UCSD-AML1 (cell line): ENCODE measurements at regions not wholly inside any gene's neighbourhood (a gene's known extent, or its start where the extent isn't known, plus 50 kb on each side); places are given as distances from the start of the nearest gene placed in this dataset.

Experiments used
- DNase-seq: peaks from one replicate; lab custom pipeline; 2025; ENCODE audit not compliant: unreplicated experiment; lab: John Stamatoyannopoulos, UW

DNA sequence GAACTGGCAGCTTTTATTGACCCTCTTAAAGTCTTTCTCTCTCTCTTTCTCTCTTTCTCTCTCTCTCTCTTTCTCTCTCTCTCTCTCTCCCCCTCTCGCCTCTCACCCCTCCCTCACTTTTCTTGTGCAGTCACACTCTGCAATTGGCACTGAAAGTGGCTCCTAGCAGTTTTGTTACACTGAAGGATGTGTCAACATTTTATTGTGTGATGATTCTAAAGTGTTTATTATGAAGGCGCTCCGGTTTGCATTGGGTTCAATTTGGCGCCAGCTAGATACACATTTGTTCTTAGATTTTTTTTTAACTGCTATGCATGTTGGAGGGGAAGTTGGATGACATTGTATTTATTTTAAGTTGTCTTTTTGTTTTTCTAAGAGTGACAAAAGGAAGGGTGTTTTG, 64.0 kb upstream of the CHRM3 start:
- DNase-seq: no peak

DNA sequence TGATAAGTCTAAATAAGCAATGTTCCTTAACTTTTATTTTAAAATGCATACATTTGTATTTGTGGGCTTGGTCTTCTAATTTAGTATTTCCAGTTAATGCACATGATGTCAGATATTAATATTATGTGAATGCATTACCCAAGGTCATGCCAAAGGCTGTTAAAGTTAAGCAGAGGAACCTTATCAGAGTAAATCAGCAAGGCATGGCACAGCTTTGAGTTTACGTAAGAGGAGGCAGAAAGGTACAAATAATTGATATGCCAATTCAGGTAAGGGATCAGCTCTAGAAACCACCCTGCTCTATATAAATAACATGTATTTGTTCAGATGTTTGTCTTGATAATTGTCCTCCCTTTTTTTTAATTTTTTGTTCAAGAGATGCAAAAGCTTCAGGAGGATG, 64.5 kb upstream of the CHRM3 start:
- no peak for DNase-seq

DNA sequence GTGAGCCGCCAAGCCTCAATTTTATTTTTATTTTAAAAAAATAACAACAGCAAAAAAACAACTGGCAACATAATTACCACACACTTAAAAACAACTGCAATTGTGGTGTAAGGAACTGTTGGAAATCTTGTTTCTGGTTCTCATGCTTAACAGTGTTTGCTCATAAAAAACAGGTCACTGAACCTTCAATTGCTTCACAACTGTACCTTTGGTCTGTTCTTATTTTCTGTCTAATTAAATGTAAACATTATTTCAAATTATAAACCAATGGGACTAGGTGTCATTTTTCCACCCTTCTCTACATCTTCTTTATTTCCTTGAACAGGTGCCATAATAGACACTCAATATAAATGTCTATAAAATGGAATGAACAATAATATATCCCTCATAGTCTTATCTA, 68.4 kb upstream of the CHRM3 start:
- DNase-seq: no peak

DNA sequence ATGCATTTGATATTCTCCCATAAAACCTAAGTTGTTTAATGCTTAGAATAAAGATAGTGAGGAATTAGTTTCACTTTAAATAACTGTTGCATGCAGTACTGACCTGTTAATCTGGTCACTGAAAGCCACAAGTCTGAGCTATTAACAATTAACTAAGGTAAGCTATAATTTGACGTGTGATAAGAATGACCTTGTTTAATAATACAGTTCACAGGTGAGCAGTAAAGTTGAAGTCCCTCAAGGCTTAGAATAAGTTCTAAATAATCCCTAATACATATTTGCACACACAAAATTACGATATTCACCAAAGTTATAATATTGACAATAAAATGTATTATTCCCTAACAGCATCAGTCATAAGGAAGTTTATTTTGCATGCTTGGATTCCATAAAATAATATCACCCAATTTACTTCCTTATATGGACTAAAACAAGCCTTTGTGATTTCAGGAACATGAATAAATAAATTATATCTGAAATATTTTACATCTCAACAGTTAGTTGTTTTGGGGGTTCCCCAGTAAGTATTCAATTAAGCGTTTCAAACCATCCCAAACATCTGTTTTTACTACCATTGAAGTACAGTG, 70.6 kb upstream of the CHRM3 start:
- no peak for DNase-seq

DNA sequence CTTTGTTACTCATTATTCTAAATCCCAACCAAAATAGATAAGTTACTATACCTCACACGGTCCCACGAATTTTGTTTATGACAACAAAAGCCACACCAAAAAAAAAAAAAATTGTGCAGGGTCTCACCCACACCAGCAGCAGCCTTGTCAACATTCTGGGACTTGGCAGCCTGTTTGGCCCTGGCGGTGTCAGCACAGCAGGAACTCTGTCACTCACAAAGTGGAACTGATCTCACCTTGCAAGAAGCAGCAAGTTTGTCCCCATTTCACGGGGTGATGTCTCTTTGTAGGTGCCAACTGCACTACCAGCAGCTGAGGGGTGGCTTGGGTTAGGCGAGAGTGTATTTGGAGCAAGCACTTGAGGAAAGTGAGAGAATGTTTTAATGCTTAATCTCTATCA, 75.0 kb upstream of the CHRM3 start:
- no peak for DNase-seq

DNA sequence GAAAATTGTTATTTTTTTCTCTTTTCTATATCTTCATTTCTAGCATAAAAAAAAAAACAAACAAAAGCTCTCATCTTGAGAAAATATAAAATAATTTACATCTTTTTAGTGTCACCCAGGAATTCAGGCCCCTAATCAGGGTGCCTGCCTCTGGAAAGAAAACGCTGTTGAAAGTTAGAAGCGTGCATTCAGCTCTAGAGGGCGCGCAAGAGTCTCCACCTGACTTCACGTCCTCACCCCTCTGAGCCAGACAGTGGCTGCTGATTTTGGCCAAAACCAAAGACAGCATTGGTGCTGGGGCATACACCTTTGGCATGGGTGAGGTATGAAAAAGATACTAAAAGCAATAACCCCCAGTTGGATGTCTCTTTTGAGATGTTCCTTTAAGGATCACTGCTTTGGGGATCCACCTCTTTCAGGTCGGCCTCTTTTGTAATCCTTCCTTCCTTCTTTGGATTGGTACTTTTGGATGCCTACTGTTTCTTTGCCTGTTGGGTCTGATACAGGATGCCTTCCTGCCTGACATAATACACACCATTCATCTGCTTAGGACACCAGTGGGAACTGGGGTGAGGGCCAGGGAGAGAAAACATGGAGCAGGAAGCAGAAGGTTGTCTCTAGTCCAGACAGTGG, 77.6 kb upstream of the CHRM3 start:
- peak; percentile 14 for DNase-seq

DNA sequence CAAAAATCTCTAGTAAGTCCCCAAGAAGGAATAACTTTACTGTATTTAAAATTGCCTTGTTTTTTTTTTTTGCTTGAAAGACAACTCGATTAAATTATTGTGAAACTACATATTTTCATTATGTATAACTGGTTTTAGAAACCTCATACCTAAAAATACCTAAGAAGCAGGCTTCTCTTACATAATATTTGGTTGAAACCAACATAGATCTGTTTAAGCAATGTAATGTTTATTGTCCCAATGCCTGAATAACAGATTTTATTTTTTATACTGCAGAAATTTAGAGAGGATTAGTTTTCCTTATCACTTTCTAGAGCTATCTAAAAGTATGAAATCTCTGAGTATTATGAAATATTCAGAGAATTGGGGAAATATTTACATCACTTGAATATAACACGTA, 78.5 kb upstream of the CHRM3 start:
- no peak for DNase-seq

DNA sequence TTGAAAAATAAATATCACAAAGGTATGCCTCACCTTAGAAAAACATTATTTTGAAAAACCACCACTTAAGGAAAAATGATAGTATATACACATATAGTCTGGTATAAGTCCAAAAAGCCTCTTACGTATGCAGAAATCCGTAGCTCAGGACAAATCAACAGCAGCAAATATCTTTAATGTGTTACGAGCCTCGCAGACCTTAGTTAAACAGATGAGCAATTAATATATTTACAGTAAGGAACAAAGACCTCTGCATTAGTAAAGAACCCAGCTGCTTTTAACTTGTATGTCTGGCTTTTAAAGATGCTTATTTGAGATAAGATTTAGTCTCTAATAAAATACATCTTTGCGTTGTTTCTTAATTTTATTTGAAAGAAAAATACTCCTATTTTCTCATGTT, 79.9 kb upstream of the CHRM3 start:
- no peak for DNase-seq

DNA sequence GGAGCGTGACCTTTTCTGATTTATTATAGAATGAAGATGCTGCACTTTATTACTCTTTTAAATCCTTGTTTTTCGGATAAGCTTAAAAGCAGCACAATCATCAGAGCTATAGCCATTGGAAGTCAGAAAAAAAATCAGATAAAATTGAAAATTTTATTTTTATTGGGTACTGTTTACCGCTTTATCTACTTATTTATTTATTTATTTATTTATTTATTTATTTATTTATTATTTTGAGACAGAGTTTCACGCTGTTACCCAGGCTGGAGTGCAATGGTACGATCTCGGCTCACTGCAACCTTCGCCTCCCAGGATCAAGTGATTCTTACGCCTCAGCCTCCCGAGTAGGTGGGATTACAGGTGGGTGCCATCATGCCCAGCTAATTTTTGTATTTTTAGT, 83.1 kb upstream of the CHRM3 start:
- DNase-seq: no peak

DNA sequence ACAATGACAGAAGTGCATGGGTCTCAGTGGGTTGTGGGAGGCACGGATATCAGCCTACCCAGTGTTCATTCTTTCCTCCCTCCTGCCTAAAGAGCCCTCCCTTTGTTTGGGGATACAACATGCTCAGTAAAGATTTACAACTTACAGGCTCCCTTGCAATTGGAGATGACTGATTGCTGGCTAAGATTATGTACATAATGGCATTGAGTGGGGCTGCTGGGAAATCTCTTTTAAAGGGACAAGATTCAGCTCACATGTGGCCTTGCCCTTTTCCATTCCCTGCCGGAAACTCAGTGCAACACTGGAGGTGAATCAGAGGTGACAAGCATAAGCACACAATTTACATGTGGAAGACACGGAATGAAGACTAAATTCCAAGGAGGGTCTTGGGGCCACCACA, 83.7 kb upstream of the CHRM3 start:
- DNase-seq: no peak

DNA sequence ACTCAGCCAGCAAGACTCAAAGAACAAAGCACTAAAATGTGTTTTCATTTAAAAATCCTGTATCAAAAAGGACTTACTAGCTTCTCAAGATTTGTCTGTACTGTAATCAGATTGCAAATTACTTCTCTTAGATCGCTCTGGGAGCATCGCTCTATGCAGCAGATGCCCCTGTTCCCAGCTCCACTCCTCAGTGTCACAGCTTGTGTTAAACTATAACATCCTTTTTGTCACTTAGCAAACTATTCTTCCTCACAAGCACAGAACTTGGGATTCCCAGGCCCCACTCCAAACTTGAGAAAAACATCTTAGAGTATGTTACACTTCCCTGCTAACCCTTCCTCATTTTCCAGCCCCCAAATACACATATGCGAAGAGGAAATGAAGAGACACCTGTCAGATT, 85.1 kb upstream of the CHRM3 start:
- DNase-seq: no peak

DNA sequence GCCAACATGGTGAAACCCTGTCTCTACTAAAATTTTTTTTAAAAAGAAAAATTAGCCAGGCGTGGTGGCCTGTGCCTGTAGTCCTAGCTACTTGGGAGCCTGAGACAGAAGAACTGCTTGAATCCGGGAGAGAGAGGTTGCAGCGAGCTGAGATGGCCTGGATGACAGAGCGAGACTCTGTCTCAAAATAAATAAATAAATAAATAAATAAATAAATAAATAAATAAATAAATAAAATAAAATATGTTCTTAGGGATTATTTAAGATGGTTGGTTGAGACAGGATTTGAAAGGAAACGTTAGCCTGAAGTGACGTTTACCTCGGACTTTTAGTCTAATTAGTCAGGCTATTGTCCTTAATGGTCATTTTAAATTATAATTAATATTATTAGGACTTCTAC, 88.5 kb upstream of the CHRM3 start:
- no peak for DNase-seq

DNA sequence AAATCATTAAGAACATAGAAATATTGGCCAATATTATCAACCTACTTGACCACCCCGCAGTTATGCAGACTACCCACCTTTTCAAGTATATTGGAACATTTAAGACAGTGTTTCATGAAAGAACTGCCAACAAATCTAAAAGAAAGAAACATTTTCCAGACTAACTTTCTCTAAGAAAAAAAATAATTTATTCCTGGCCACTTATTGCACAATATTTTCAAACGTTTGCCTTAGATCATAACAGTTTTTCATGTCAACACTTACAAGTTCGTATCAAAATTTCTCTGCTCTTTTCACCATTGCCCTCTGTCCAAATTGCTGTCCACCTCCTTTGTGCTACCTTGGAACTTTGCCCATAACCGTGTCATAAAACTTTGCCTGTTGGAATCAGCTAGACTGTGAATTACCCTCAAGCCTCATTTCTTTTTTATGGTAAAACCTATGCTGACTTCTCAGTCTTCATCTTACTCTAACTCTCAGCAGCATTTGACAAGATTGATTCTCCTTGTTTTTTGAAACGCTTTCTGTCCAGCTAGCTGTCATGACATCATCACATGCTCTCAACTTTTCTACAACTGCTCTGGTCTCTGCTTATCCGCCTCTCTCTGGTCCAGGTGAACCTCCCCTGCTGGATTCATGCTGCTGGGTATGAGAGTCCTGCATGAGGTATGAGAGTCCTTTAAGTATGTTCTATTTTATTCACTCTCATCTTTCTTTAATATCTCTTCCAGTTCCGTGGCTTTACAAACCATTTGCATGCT, 92.8 kb upstream of the CHRM3 start:
- DNase-seq: no peak

DNA sequence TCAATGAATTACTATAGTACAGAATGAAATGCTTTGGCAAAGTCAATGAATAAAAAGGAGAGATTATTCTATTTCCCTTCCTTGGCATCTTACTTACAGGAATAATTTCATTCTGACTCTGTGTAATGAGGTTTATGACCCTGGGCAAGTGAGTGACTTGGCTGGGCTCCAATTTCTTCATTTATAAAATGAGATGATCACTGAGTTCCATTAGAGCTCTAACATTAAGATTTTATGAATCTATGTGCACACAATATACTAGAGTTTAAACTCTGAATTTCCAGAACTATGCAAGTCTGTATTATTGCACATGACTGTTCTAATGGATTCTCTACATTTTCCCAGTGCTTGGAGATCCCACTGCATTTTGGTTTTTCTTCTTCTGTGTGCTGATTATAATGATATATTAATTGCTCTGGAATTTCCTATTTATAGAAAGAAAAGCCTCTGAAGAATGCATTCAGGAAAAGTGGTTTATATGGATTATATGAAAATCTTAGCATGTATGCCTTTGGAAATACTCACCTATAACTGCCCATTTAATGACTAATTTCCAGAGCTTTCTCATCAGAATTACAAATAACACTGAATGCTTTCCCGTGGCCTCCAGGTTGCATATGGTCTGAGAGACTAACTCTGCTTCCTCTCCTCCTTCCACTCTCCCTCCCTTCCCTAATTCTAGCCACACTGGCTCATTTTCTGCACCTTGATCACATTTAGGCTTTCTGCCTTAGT, 97.4 kb upstream of the CHRM3 start:
- no peak for DNase-seq

DNA sequence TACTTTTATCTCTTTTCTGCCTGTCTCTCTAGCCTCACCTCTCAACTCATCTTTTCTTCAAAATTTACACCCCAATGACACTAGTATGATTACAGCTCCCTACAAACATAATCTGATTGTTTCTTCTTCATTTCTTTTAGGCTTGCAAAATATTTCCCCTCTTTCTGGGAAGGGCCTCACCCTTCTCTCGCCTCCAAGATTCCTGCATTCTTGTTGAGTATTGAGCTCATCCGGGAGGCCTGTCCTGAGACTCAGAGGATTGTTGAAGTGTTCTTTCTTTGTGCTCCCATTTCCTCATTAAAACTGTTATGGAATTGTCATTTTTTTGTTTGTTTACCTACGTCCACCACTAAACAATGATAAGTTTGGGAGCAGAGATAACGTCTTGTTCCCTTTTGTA, 99.1 kb upstream of the CHRM3 start:
- no peak for DNase-seq

DNA sequence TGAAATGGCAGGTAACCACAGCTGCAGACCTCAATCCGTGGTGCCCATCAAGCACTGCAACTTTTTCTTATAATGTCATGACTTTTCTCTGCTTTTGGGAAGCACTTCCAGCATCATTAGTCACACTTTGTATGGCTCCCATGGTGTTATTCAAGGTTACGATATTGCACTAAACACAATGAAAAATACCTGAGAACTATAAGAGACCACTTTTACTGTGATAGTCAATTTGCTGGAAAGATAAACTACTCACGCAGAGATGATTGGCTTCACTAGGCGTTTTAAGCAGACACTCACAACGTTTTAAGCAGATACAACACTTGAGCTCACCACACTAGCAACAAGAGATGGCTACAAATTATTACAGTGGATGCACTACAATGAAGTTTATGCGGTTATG, 103.2 kb upstream of the CHRM3 start:
- no peak for DNase-seq

DNA sequence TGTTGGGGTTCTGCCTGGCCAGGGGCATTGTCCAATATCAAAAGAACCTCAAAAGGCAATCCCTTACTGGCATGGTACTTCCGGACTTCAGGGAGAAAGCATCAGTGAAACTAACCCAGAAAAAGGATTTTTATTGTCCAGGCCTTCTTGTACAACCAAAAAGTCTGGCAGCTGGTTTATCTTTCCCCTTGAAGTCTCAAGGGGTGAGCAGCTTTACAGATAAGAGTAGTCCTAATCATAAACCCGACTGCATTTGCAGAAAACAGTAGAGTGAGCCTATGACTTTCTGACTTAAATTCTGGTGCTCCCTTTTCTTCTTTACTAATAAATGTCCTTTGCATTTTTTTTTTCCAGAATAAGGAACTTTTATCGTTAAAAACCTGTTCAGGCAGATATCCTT, 104.0 kb upstream of the CHRM3 start:
- no peak for DNase-seq

DNA sequence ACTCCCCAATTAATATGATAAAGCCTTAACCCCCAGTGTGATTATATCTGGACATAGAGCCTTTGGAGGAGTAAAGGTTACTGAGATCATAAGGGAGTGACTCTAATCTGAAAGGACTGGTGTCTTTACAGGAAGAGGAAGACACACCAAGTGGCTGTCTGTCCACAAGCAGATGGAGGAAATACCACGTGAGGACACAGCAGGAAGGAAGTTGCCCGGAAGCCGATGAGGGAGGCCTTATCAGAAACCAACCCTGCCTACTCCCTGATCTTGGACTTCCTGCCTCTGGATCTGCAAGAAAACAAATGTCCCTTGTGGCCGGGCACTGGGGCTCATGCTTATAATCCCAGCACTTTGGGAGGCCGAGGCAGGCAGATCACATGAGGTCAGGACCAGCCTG, 110.3 kb upstream of the CHRM3 start:
- DNase-seq: peak; percentile 55

DNA sequence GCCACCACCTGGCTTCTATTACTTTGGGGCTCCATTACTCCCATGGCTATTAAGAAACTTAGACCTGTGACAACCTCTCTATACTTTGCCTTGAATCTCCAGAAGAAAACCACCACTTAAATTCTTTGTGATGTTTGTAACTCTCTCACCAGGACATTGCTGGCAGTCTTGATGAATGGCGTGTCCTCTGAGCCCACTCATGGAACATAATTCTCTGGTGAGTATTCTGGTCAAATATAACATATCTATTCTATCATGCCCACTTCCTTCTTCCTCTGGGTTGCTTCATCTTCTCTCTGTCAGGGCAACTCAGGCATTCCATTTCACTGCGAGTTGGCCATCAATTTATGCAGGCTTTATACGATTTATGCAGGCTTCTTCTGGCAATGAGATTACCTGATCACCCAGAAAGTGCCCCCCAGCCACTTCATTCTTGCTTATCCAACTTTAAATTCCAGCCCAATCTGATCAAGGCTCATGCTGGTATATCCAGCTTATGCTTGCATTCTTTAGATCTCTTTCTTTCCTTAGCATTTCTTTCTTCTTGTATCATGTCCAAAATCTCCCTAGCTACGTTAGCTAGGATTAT, 112.0 kb upstream of the CHRM3 start:
- DNase-seq: no peak

DNA sequence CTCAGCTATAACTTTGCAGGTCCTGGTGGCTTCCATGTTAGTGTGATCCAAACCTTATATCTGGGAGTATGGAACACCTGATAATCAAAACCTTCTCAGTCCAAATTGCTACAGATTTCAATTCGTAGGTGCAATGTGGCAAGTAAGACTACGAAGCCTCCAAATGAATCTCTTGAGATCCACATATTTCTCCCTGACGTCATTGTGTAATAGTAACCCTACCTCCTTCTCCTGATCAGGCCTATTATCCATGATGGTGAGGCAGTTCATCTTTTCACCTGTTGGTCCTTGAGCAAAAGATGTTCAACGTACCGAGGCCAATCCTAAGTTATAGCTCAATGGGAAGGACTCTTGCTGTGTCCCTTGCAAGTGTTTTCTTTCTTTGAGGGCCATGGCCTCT, 115.9 kb upstream of the CHRM3 start:
- DNase-seq: no peak

DNA sequence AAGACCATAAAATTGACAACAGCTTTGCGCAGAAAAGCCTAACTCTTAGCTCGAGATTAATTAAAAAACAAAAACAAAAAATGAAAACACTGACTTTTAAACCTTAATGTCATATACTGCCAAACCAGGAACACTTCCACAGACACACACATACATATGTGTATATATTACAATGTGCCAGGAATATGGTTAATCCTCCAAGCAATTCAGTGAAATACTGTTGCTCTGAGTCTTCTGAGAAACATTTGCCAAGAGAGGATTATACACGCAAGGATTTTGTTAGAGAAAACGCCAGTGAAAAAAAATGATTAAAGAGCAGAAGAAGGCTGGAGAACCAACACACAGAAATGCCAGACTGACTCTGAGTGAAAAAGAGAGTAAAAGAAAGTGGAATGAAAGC, 116.7 kb upstream of the CHRM3 start:
- no peak for DNase-seq

DNA sequence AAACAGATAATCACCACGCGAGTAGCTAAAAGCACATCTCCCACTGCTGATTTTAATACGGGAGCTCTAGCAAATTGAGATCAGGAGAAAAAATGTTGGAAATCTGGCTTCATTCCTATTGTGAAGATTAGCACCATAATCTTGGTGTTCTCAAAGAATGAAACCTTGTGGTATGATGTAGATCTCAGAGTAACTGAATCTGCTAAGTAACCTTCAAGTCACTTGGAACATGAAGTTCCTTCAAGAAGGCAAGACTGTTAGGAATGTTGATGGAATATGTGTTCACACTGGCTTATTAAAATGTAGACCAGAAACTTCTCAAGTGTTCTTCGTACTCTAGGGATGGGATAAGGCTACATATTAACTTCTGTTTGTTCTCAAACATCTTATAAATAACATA, 117.4 kb upstream of the CHRM3 start:
- DNase-seq: no peak
